CD4-positive, alpha-beta T cell (primary cell): ENCODE measurements at regions not wholly inside any gene's neighbourhood (a gene's known extent, or its start where the extent isn't known, plus 50 kb on each side); places are given as distances from the start of the nearest gene placed in this dataset.

Experiments
- ATAC-seq: fragments of 200-7000 bp; cut with Tn5 transposase; one replicate; pipeline ENCODE4 v1.10.0; 2022; ENCODE audit warnings: mild to moderate bottlenecking; ENCODE audit not compliant: poor library complexity
- CTCF ChIA-PET: fragments of 350-600 bp; sonication (Branson Sonifier 250); formaldehyde crosslinking; loops from one replicate; lab custom pipeline; 2021; ENCODE audit warnings: antibody characterized with exemption, inconsistent platforms; lab: Charles Lee
- POLR2A ChIA-PET: fragments of 350-600 bp; sonication (Branson Sonifier 250); formaldehyde crosslinking; loops from one replicate; lab custom pipeline; 2021; ENCODE audit warnings: antibody characterized with exemption, inconsistent platforms; lab: Charles Lee
- DNase-seq, 14 experiments: peaks; one replicate each; pipeline ENCODE4 v3.0.0-alpha.2; 2013 to 2020; ENCODE audit warnings: mixed read lengths in 2 of 14
- H3K27ac ChIP-seq, 2 donors: one replicate each; pipeline versions ENCODE4 v1.5.1 to v1.7.0; 2013; ENCODE audit warnings: low read length in 2 of 2, low read depth in 1 of 2, mild to moderate bottlenecking in 1 of 2
- H3K27me3 ChIP-seq, 2 experiments: 1 replicate in 1 of 2; 2 replicates in 1 of 2; pipeline versions ENCODE4 v1.6.1 to v1.7.0; 2013; ENCODE audit warnings: low read length in 2 of 2, control low read depth in 1 of 2, mild to moderate bottlenecking in 1 of 2, moderate library complexity in 1 of 2; ENCODE audit not compliant: insufficient read depth in 2 of 2, control insufficient read depth in 1 of 2
- H3K36me3 ChIP-seq: one replicate; pipeline ENCODE4 v1.6.1; 2013; ENCODE audit warnings: low read length, control low read depth; ENCODE audit not compliant: insufficient read depth
- H3K4me1 ChIP-seq: one replicate; pipeline ENCODE4 v1.6.1; 2013; ENCODE audit warnings: low read length, control low read depth; ENCODE audit not compliant: insufficient read depth
- H3K4me3 ChIP-seq: one replicate; pipeline ENCODE4 v1.5.1; 2013; ENCODE audit warnings: mild to moderate bottlenecking, low read length, moderate library complexity
- H3K9me3 ChIP-seq, 2 experiments: 1 replicate in 1 of 2; 2 replicates in 1 of 2; pipeline versions ENCODE4 v1.6.1 to v1.7.0; 2013; ENCODE audit warnings: low read length in 2 of 2, mild to moderate bottlenecking in 2 of 2, control low read depth in 1 of 2, moderate library complexity in 1 of 2; ENCODE audit not compliant: control insufficient read depth in 1 of 2, insufficient read depth in 1 of 2
- H3K27ac Mint-ChIP-seq: one replicate; pipeline ENCODE4 v1.8.0; 2020; ENCODE audit warnings: mixed read lengths
- H3K27me3 Mint-ChIP-seq: one replicate; pipeline ENCODE4 v1.8.0; 2021; ENCODE audit warnings: mixed read lengths
- H3K36me3 Mint-ChIP-seq: one replicate; pipeline ENCODE4 v1.8.0; 2021; ENCODE audit warnings: low read depth, mixed read lengths
- H3K4me1 Mint-ChIP-seq: one replicate; pipeline ENCODE4 v1.8.0; 2021; ENCODE audit warnings: low read depth, mixed read lengths
- H3K4me3 Mint-ChIP-seq: one replicate; pipeline ENCODE4 v1.8.0; 2020; ENCODE audit warnings: mild to moderate bottlenecking, mixed read lengths
- H3K9me3 Mint-ChIP-seq: one replicate; pipeline ENCODE4 v1.8.0; 2020; ENCODE audit warnings: mixed read lengths
- CTCF ChIP-seq: fragments of 200-600 bp; IDR thresholded peaks from one replicate; pipeline ENCODE4 v1.8.0; 2022; ENCODE audit warnings: antibody characterized with exemption, mild to moderate bottlenecking
- intact Hi-C, 2 experiments: fragments of 100-400 bp; cut with DNase I in 1 of 2; cut with micrococcal nuclease in 1 of 2; formaldehyde crosslinking; loops; one replicate each; pipeline versions ENCODE4 v1.15.1 to v1.9.0; 2023 to 2025; cut with DNase I, micrococcal nuclease

- intact Hi-C loops = no loop called here
- DNase-seq (no peak), ATAC-seq (no peak)
- no peak overlapping the region for H3K4me3 ChIP-seq
- H3K4me1 ChIP-seq = no peaks in the 10 kb centered on the region
- no peak overlapping the region for H3K27ac ChIP-seq
- TF ChIP-seq CTCF = no peak
- no peaks in the 10 kb centered on the region for H3K4me1 Mint-ChIP-seq
- no peaks in the 10 kb centered on the region for H3K36me3 ChIP-seq
- H3K27me3 ChIP-seq = no peaks in the 10 kb centered on the region
- CTCF ChIA-PET = no interaction called here
- no peak overlapping the region for H3K4me3 Mint-ChIP-seq
- POLR2A ChIA-PET = no interaction called here
- no peaks in the 10 kb centered on the region for H3K9me3 ChIP-seq
- no peaks in the 10 kb centered on the region for H3K36me3 Mint-ChIP-seq
- H3K27ac Mint-ChIP-seq = no peak overlapping the region
- H3K9me3 Mint-ChIP-seq = peaks cover 6% of the 10 kb centered on the region
- H3K27me3 Mint-ChIP-seq = no peaks in the 10 kb centered on the region
Measured at GRCh38 chr2:67096886-67097285, 300.2 kb upstream of the ETAA1 start.

GRCh38 chr2:67103157-67103556 lies 294.0 kb upstream of the ETAA1 start:
- Histone ChIP-seq H3K36me3 (no peaks in the 10 kb centered on the region), H3K4me3 (no peak overlapping the region), H3K4me1 (no peaks in the 10 kb centered on the region), H3K27me3 (no peaks in the 10 kb centered on the region), H3K27ac (no peak overlapping the region), H3K9me3 (no peaks in the 10 kb centered on the region)
- TF ChIP-seq CTCF = no peak
- Mint-ChIP-seq H3K4me3 (no peak overlapping the region), H3K4me1 (no peaks in the 10 kb centered on the region), H3K9me3 (peaks cover 14% of the 10 kb centered on the region), H3K27ac (no peak overlapping the region), H3K27me3 (no peaks in the 10 kb centered on the region), H3K36me3 (no peaks in the 10 kb centered on the region)
- no peak for DNase-seq
- intact Hi-C loops = no loop called here
- ChIA-PET CTCF (no interaction called here), POLR2A (no interaction called here)
- no peak for ATAC-seq

- no peaks in the 10 kb centered on the region for H3K4me1 Mint-ChIP-seq
- H3K4me3 ChIP-seq = no peak overlapping the region
- H3K9me3 Mint-ChIP-seq = peaks cover 10% of the 10 kb centered on the region
- no peak for TF ChIP-seq CTCF
- no peaks in the 10 kb centered on the region for H3K4me1 ChIP-seq
- ATAC-seq (no peak), DNase-seq (no peak)
- H3K27ac Mint-ChIP-seq = no peak overlapping the region
- no peak overlapping the region for H3K4me3 Mint-ChIP-seq
- H3K27me3 ChIP-seq = no peaks in the 10 kb centered on the region
- no peaks in the 10 kb centered on the region for H3K36me3 ChIP-seq
- no peaks in the 10 kb centered on the region for H3K9me3 ChIP-seq
- no peak overlapping the region for H3K27ac ChIP-seq
- intact Hi-C loops = no loop called here
- no peaks in the 10 kb centered on the region for H3K27me3 Mint-ChIP-seq
- ChIA-PET POLR2A (no interaction called here), CTCF (no interaction called here)
- H3K36me3 Mint-ChIP-seq = no peaks in the 10 kb centered on the region
Measured at GRCh38 chr2:67108231-67108630, 288.9 kb upstream of the ETAA1 start.
